ENCODE measurements at regions not wholly inside any gene's neighbourhood (a gene's known extent, or its start where the extent isn't known, plus 50 kb on each side); places are given as distances from the start of the nearest gene placed in this dataset.
"Not testable (repeated sequence)": the region's sequence is repeated elsewhere in the genome, so short reads cannot be mapped to it uniquely, and the experiment has no call there.

DNA sequence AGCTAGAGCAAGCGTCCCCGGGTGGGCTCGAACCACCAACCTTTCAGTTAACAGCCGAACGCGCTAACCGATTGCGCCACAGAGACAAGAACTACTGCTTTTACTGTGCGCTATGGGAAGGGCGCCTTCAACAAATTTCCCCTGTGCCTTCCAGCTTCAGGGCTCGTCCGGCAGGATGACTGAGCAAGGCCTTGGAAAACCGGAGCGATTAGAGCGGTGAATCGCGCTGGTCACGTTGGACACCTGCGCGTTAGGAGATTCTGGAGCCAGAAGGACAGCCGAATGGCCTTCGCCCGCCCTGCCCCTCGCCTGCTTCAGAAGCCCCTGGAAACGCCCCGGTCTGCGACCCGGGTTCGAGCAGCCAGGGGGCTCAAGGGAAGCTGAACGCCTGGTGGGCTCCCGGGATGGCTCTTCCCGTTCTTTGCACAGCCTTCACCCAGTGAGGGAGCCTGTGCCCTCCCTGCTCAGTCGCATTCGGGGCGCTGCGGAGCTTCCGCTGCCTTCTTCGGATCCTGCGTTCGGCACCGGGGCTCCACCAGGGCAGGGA is 50.0 kb upstream of the NBPF20 start:
- TF ChIP-seq POLR2A (IDR thresholded peaks at IDR 0.05); EP300 (IDR thresholded peaks at IDR 0.05; ENCODE audit: low read depth): not testable (repeated sequence)
- TF ChIP-seq, protein P1, sequence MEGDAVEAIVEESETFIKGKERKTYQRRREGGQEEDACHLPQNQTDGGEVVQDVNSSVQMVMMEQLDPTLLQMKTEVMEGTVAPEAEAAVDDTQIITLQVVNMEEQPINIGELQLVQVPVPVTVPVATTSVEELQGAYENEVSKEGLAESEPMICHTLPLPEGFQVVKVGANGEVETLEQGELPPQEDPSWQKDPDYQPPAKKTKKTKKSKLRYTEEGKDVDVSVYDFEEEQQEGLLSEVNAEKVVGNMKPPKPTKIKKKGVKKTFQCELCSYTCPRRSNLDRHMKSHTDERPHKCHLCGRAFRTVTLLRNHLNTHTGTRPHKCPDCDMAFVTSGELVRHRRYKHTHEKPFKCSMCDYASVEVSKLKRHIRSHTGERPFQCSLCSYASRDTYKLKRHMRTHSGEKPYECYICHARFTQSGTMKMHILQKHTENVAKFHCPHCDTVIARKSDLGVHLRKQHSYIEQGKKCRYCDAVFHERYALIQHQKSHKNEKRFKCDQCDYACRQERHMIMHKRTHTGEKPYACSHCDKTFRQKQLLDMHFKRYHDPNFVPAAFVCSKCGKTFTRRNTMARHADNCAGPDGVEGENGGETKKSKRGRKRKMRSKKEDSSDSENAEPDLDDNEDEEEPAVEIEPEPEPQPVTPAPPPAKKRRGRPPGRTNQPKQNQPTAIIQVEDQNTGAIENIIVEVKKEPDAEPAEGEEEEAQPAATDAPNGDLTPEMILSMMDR (IDR thresholded peaks at IDR 0.05) = not testable (repeated sequence)
